NCI-H2227 treated with DMSO at 0.1 percent for 48 hours (cell line): ENCODE measurements at regions not wholly inside any gene's neighbourhood (a gene's known extent, or its start where the extent isn't known, plus 50 kb on each side); places are given as distances from the start of the nearest gene placed in this dataset.

ENCODE experiments used
- DNase-seq: peaks from one replicate; lab custom pipeline; 2025; lab: John Stamatoyannopoulos, UW

GRCh38 chr6:147757291-147757690 lies 248.8 kb downstream of the SAMD5 start:
- no peak for DNase-seq

- no peak for DNase-seq
Observed at GRCh38 chr6:147758303-147758702, 249.8 kb downstream of the SAMD5 start.

- no peak for DNase-seq
Observed at GRCh38 chr6:147759093-147759492, 250.6 kb downstream of the SAMD5 start.

GRCh38 chr6:147759536-147759935 lies 251.0 kb downstream of the SAMD5 start:
- no peak for DNase-seq

GRCh38 chr6:147765541-147765940 lies 257.1 kb downstream of the SAMD5 start:
- no peak for DNase-seq

- no peak for DNase-seq
Observed at GRCh38 chr6:147768969-147769368, 260.5 kb downstream of the SAMD5 start.

- no peak for DNase-seq
Observed at GRCh38 chr6:147769496-147770087, 261.1 kb downstream of the SAMD5 start.

- no peak for DNase-seq
Observed at GRCh38 chr6:147770221-147770620, 261.7 kb downstream of the SAMD5 start.

- DNase-seq = no peak
Observed at GRCh38 chr6:147772724-147773123, 264.2 kb downstream of the SAMD5 start.

- no peak for DNase-seq
Observed at GRCh38 chr6:147774856-147775255, 266.4 kb downstream of the SAMD5 start.

- no peak for DNase-seq
Observed at GRCh38 chr6:147776631-147777213, 268.2 kb downstream of the SAMD5 start.

- no peak for DNase-seq
Observed at GRCh38 chr6:147779624-147780023, 271.1 kb downstream of the SAMD5 start.

GRCh38 chr6:147782302-147782701 lies 273.8 kb downstream of the SAMD5 start:
- DNase-seq = no peak

- DNase-seq = no peak
Observed at GRCh38 chr6:147784371-147784770, 275.9 kb downstream of the SAMD5 start.

GRCh38 chr6:147787417-147787816 lies 278.9 kb downstream of the SAMD5 start:
- DNase-seq = no peak

GRCh38 chr6:147789430-147789947 lies 281.0 kb downstream of the SAMD5 start:
- DNase-seq = no peak

GRCh38 chr6:147793871-147794643 lies 285.6 kb downstream of the SAMD5 start:
- no peak for DNase-seq

- no peak for DNase-seq
Observed at GRCh38 chr6:147802459-147802858, 294.0 kb downstream of the SAMD5 start.

GRCh38 chr6:147805155-147805554 lies 296.7 kb downstream of the SAMD5 start:
- no peak for DNase-seq

- no peak for DNase-seq
Observed at GRCh38 chr6:147806697-147807096, 298.2 kb downstream of the SAMD5 start.

- DNase-seq = no peak
Observed at GRCh38 chr6:147808640-147809039, 300.1 kb downstream of the SAMD5 start.

GRCh38 chr6:147811913-147812629 lies 303.6 kb downstream of the SAMD5 start:
- no peak for DNase-seq
